OCI-LY7 (cell line): ENCODE measurements at regions not wholly inside any gene's neighbourhood (a gene's known extent, or its start where the extent isn't known, plus 50 kb on each side); places are given as distances from the start of the nearest gene placed in this dataset.
A peak's percentile ranks its signal among the peaks of the same experiment; 100 is the strongest.

Experiments used
- BruUV-seq: library from RNA; stranded (reverse); fragments of 400-500 nt; replicated peaks from 2 replicates; lab custom pipeline; 2021; lab: Mats Ljungman, UMichigan
- CTCF ChIA-PET: fragments of 300-600 bp; sonication (Branson Sonifier 250); formaldehyde crosslinking; loops from one replicate; lab custom pipeline; 2022; ENCODE audit warnings: antibody characterized with exemption; ENCODE audit not compliant: unreplicated experiment; lab: Charles Lee
- POLR2A ChIA-PET: fragments of 300-600 bp; sonication (Branson Sonifier 250); formaldehyde crosslinking; loops from one replicate; lab custom pipeline; 2022; ENCODE audit warnings: antibody characterized with exemption; lab: Charles Lee
- DNase-seq: peaks from one replicate; pipeline ENCODE4 v3.0.0-alpha.2; 2015; ENCODE audit warnings: low spot score
- H2AFZ ChIP-seq: fragments of 200-600 bp; sonication (generic), shearing (Covaris generic); 2 replicates; pipeline ENCODE4 v1.6.1; 2014; ENCODE audit warnings: mild to moderate bottlenecking, antibody characterized with exemption, low read length, moderate library complexity
- H3K27ac ChIP-seq: fragments of 200-600 bp; sonication (generic); 2 replicates; pipeline ENCODE4 v1.5.1; 2014; ENCODE audit warnings: mixed run types, low read depth, mild to moderate bottlenecking, moderate library complexity, low read length, inconsistent platforms; ENCODE audit not compliant: poor library complexity, severe bottlenecking
- H3K36me3 ChIP-seq: fragments of 200-600 bp; sonication (generic); 2 replicates; pipeline ENCODE4 v1.6.1; 2014; ENCODE audit warnings: mild to moderate bottlenecking, antibody characterized with exemption, low read length, moderate library complexity, mixed read lengths; ENCODE audit not compliant: insufficient read depth
- H3K4me1 ChIP-seq: fragments of 200-600 bp; sonication (generic); 2 replicates; pipeline ENCODE4 v1.5.1; 2014; ENCODE audit warnings: mild to moderate bottlenecking, low read length; ENCODE audit not compliant: insufficient read depth, poor library complexity, severe bottlenecking
- H3K4me2 ChIP-seq: fragments of 200-600 bp; sonication (generic); 2 replicates; pipeline ENCODE4 v1.6.1; 2014; ENCODE audit warnings: mild to moderate bottlenecking, low read length
- H3K4me3 ChIP-seq: fragments of 200-600 bp; sonication (generic); 2 replicates; pipeline ENCODE4 v1.5.1; 2014; ENCODE audit warnings: mild to moderate bottlenecking, low read depth, low read length; ENCODE audit not compliant: poor library complexity, severe bottlenecking
- H3K79me2 ChIP-seq: fragments of 200-600 bp; sonication (generic); 2 replicates; pipeline ENCODE4 v1.6.1; 2016; ENCODE audit warnings: low read depth, mild to moderate bottlenecking, low read length, moderate library complexity, mixed read lengths; ENCODE audit not compliant: insufficient read depth
- H3K9me2 ChIP-seq: fragments of 200-600 bp; sonication (generic); 2 replicates; pipeline ENCODE4 v1.6.1; 2016; ENCODE audit warnings: mild to moderate bottlenecking, low read length, mixed read lengths; ENCODE audit not compliant: insufficient read depth
- H3K9me3 ChIP-seq: fragments of 200-600 bp; sonication (generic); 2 replicates; pipeline ENCODE4 v1.6.1; 2014; ENCODE audit warnings: mild to moderate bottlenecking, mixed run types, low read length, mixed read lengths
- H4K20me1 ChIP-seq: fragments of 200-600 bp; sonication (generic); 2 replicates; pipeline ENCODE4 v1.6.1; 2014; ENCODE audit warnings: mild to moderate bottlenecking, antibody characterized with exemption, low read length, moderate library complexity, mixed read lengths; ENCODE audit not compliant: insufficient read depth
- EZH2phosphoT487 ChIP-seq: fragments of 200-600 bp; sonication (generic); IDR thresholded peaks from 2 replicates; pipeline ENCODE4 v1.6.1; 2018; ENCODE audit warnings: low read depth, borderline replicate concordance, mild to moderate bottlenecking, mixed run types, antibody characterized with exemption, low read length, moderate library complexity, mixed read lengths
- intact Hi-C: fragments of 100-400 bp; cut with micrococcal nuclease; formaldehyde crosslinking; loops from one replicate; pipeline ENCODE4 v1.10.0; 2022; ENCODE audit not compliant: unreplicated experiment
- TF ChIP-seq, protein P1 (sequence below): fragments of 200-600 bp; sonication (generic); conservative IDR thresholded peaks from 2 replicates; pipeline ENCODE4 v1.5.1; 2014; ENCODE audit warnings: mild to moderate bottlenecking, antibody characterized with exemption, low read length, moderate library complexity, mixed read lengths

DNA sequence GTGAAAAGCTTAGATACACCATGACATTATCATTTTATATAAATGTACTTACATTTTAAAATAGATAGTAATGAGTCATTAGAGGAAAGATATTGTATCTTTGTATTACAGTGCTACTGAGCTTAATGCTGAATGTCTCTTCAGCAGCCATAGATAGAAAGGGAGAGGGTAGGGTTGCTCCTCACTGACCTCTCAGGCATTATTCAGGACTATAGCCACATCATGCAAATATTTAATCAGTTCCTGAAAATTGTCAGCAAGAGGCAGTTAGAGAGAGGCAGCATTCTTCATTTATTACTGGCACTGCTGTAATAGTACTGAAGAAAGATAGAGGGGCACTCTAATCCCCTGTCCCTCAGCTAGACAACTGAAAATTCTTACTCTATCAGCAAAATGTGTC, 242.0 kb upstream of the TANK start:
- no peaks in the 10 kb centered on the region for H3K9me3 ChIP-seq
- ChIA-PET POLR2A (interaction anchor here (0.6 to 1.0 kb wide), 3 partner anchors 23 to 231 kb away, joined by 3 to 5 read pairs (median 4); no protein-coding TSS in a partner anchor), CTCF (interaction anchor here (1.1 kb wide), 1 partner anchor 17 kb away, joined by 3 read pairs; no protein-coding TSS in a partner anchor)
- no peaks in the 10 kb centered on the region for H3K4me1 ChIP-seq
- DNase-seq: no peak
- TF ChIP-seq EZH2phosphoT487: no peak
- TF ChIP-seq, protein P1, sequence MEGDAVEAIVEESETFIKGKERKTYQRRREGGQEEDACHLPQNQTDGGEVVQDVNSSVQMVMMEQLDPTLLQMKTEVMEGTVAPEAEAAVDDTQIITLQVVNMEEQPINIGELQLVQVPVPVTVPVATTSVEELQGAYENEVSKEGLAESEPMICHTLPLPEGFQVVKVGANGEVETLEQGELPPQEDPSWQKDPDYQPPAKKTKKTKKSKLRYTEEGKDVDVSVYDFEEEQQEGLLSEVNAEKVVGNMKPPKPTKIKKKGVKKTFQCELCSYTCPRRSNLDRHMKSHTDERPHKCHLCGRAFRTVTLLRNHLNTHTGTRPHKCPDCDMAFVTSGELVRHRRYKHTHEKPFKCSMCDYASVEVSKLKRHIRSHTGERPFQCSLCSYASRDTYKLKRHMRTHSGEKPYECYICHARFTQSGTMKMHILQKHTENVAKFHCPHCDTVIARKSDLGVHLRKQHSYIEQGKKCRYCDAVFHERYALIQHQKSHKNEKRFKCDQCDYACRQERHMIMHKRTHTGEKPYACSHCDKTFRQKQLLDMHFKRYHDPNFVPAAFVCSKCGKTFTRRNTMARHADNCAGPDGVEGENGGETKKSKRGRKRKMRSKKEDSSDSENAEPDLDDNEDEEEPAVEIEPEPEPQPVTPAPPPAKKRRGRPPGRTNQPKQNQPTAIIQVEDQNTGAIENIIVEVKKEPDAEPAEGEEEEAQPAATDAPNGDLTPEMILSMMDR: no peak
- H3K36me3 ChIP-seq: no peaks in the 10 kb centered on the region
- no peaks in the 10 kb centered on the region for H4K20me1 ChIP-seq
- H3K4me2 ChIP-seq: no peak overlapping the region
- H2AFZ ChIP-seq: no peak overlapping the region
- H3K79me2 ChIP-seq: no peaks in the 10 kb centered on the region
- intact Hi-C loops: loop anchor here (5.0 kb wide), 1 partner anchor 596 kb away; no protein-coding TSS in a partner anchor
- no TSS peak for BruUV-seq
- H3K4me3 ChIP-seq: no peak overlapping the region
- no peaks in the 10 kb centered on the region for H3K9me2 ChIP-seq
- H3K27ac ChIP-seq: no peak overlapping the region

DNA sequence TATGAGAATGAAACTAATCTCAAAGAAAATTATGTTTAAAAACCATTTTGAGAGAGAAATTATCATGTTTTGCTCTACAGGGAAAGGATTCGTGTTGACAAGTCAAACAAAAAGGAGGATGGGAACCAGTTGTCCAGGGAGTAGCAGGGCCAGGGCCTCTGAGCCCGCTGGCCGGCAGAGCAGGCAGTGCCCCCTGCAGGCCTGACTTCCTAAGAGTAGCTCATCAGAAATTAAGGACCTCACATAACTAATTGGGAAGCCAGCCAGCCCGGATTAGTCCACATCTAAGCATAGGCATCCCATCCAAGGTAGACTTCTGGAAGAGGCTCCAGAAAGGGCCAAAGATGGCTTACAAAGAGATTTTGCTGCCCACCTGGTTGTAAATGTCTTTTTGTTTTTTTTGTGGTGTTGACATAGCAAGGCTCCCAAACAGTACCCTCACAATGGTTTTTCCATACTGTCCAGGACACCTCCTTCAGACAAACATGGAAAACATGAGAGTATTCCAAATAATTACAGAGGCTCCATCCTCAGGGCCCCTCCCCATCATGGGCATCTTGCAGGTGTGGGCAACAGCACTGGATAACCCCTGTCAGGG, 241.2 kb upstream of the TANK start:
- TF ChIP-seq, protein P1: peak; percentile 63
- no peak for TF ChIP-seq EZH2phosphoT487
- CTCF ChIA-PET: interaction anchor here (1.1 kb wide), 1 partner anchor 17 kb away, joined by 3 read pairs; no protein-coding TSS in a partner anchor
- no peaks in the 10 kb centered on the region for H3K9me2 ChIP-seq
- H2AFZ ChIP-seq: no peak overlapping the region
- no peaks in the 10 kb centered on the region for H3K4me1 ChIP-seq
- H3K9me3 ChIP-seq: no peaks in the 10 kb centered on the region
- peak; percentile 18 for DNase-seq
- no peaks in the 10 kb centered on the region for H4K20me1 ChIP-seq
- H3K4me3 ChIP-seq: no peak overlapping the region
- no peak overlapping the region for H3K4me2 ChIP-seq
- POLR2A ChIA-PET: no interaction called here
- no peaks in the 10 kb centered on the region for H3K79me2 ChIP-seq
- no peak overlapping the region for H3K27ac ChIP-seq
- no peaks in the 10 kb centered on the region for H3K36me3 ChIP-seq
- BruUV-seq: no TSS peak
- intact Hi-C loops: loop anchor here (5.0 kb wide), 1 partner anchor 597 kb away; no protein-coding TSS in a partner anchor

DNA sequence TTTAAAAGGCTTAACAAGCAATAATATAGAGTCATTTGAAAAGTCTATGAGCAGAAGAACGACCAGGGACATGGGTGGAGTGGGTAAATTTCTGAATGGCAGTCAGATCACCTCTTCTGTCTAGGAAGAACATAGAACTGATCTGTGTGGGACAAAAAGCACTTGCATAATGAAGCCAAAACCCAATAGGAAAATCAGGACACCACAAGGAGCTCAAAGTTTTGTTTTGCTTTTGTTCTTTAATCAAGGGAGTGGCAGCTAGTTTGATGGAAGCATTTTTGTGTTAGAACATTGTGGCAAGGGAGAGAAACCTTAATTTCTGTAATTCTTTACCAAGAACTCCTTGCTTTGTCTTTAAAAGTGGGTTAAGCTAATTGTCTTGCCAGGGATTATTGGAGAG, 240.2 kb upstream of the TANK start:
- Histone ChIP-seq H3K36me3 (no peaks in the 10 kb centered on the region), H3K79me2 (no peaks in the 10 kb centered on the region), H2AFZ (no peak overlapping the region), H3K4me3 (no peak overlapping the region), H3K4me2 (no peak overlapping the region), H3K9me3 (no peaks in the 10 kb centered on the region), H3K9me2 (no peaks in the 10 kb centered on the region), H3K4me1 (no peaks in the 10 kb centered on the region), H3K27ac (no peak overlapping the region), H4K20me1 (no peaks in the 10 kb centered on the region)
- BruUV-seq: no TSS peak
- ChIA-PET POLR2A (interaction anchor here (0.7 kb wide), 1 partner anchor 89 kb away, joined by 3 read pairs; no protein-coding TSS in a partner anchor), CTCF (no interaction called here)
- DNase-seq: no peak
- TF ChIP-seq EZH2phosphoT487: no peak
- TF ChIP-seq, protein P1: no peak
- intact Hi-C loops: no loop called here
